HEK293 (cell line): ENCODE measurements at regions not wholly inside any gene's neighbourhood (a gene's known extent, or its start where the extent isn't known, plus 50 kb on each side); places are given as distances from the start of the nearest gene placed in this dataset.

Experiments used
- CTCF ChIA-PET: fragments of 350-600 bp; formaldehyde crosslinking; extraction: SDS; loops from one replicate; lab custom pipeline; 2021; ENCODE audit warnings: antibody characterized with exemption; lab: Yijun Ruan, JAX
- POLR2A ChIA-PET: fragments of 300-600 bp; formaldehyde crosslinking; extraction: SDS; loops from one replicate; lab custom pipeline; 2020; ENCODE audit warnings: antibody characterized with exemption, inconsistent platforms; lab: Yijun Ruan, JAX
- H3K27ac ChIP-seq: fragments of 200-500 bp; sonication (Bioruptor generic); 2 replicates; pipeline ENCODE4 v1.5.1; 2014; ENCODE audit warnings: low read depth, low read length, control low read depth, inconsistent platforms; ENCODE audit errors: extremely low read depth
- H3K36me3 ChIP-seq, 2 experiments: fragments of 200-500 bp in 1 of 2; sonication (Bioruptor generic) in 1 of 2; 1 replicate in 1 of 2; 2 replicates in 1 of 2; pipeline ENCODE4 v1.5.1; 2014 to 2017; ENCODE audit warnings: inconsistent platforms in 2 of 2, low read length in 2 of 2; ENCODE audit not compliant: control insufficient read depth in 2 of 2, insufficient read depth in 1 of 2
- H3K4me1 ChIP-seq: fragments of 200-500 bp; sonication (Bioruptor generic); 2 replicates; pipeline ENCODE4 v1.5.1; 2014; ENCODE audit warnings: mild to moderate bottlenecking, low read length, inconsistent platforms; ENCODE audit not compliant: control insufficient read depth, insufficient read depth
- H3K4me3 ChIP-seq: 2 replicates; pipeline ENCODE4 v1.5.1; 2011; ENCODE audit warnings: low read depth, mild to moderate bottlenecking, control low read depth, low read length, moderate library complexity
- H3K9me3 ChIP-seq: fragments of 200-500 bp; sonication (Bioruptor generic); 2 replicates; pipeline ENCODE4 v1.5.1; 2014; ENCODE audit warnings: low read depth, low read length, inconsistent platforms; ENCODE audit not compliant: control insufficient read depth, insufficient read depth
- BCL6B ChIP-seq: fragments of 450-650 bp; formaldehyde crosslinking; IDR thresholded peaks from 2 replicates; pipeline ENCODE4 v1.5.1; 2017; ENCODE audit warnings: missing biosample characterization, missing genetic modification characterization
- CTCF ChIP-seq: fragments of 450-650 bp; formaldehyde crosslinking; IDR thresholded peaks from 2 replicates; pipeline ENCODE4 v1.5.1; 2016; ENCODE audit warnings: missing biosample characterization, missing genetic modification characterization
- GLI2 ChIP-seq: fragments of 450-650 bp; formaldehyde crosslinking; IDR thresholded peaks from 2 replicates; pipeline ENCODE4; 2017; ENCODE audit warnings: missing biosample characterization, missing genetic modification characterization, low read depth, borderline replicate concordance
- HOXA7 ChIP-seq: sonication (generic); formaldehyde crosslinking; IDR thresholded peaks from 2 replicates; pipeline ENCODE4 v1.8.1; 2022; ENCODE audit warnings: missing genetic modification reagents, borderline replicate concordance
- PRDM10 ChIP-seq: fragments of 450-650 bp; formaldehyde crosslinking; IDR thresholded peaks from 2 replicates; pipeline ENCODE4 v1.5.1; 2016; ENCODE audit warnings: missing biosample characterization, missing genetic modification characterization
- PRDM6 ChIP-seq: fragments of 450-650 bp; formaldehyde crosslinking; IDR thresholded peaks from 2 replicates; pipeline ENCODE4 v1.5.1; 2017; ENCODE audit warnings: missing biosample characterization, missing genetic modification characterization
- YY2 ChIP-seq: fragments of 450-650 bp; formaldehyde crosslinking; IDR thresholded peaks from 2 replicates; pipeline ENCODE4 v1.5.1; 2016; ENCODE audit warnings: missing biosample characterization, missing genetic modification characterization
- ZBTB44 ChIP-seq: fragments of 450-650 bp; IDR thresholded peaks from 2 replicates; pipeline ENCODE4 v1.5.1; 2018; ENCODE audit warnings: missing biosample characterization, mild to moderate bottlenecking, missing genetic modification characterization
- ZBTB6 ChIP-seq: fragments of 450-650 bp; formaldehyde crosslinking; IDR thresholded peaks from 2 replicates; pipeline ENCODE4 v1.5.1; 2017; ENCODE audit warnings: missing biosample characterization, missing genetic modification characterization
- ZNF274 ChIP-seq, 2 experiments: fragments of 200-500 bp in 1 of 2; fragments of 450-650 bp in 1 of 2; sonication (Bioruptor generic) in 1 of 2; formaldehyde crosslinking in 1 of 2; IDR thresholded peaks; 2 replicates each; pipeline versions ENCODE4 v1.5.1 to v1.6.1; 2014 to 2016; ENCODE audit warnings: borderline replicate concordance in 1 of 2, inconsistent platforms in 1 of 2, low read length in 1 of 2, missing biosample characterization in 1 of 2, missing genetic modification characterization in 1 of 2
- ZNF488 ChIP-seq: fragments of 450-650 bp; formaldehyde crosslinking; IDR thresholded peaks from 2 replicates; pipeline ENCODE4 v1.5.1; 2016; ENCODE audit warnings: missing biosample characterization, missing genetic modification characterization
- ZNF501 ChIP-seq: fragments of 450-650 bp; formaldehyde crosslinking; IDR thresholded peaks from 2 replicates; pipeline ENCODE4 v1.5.1; 2016; ENCODE audit warnings: missing biosample characterization, missing genetic modification characterization
- ZNF596 ChIP-seq: fragments of 450-650 bp; IDR thresholded peaks from 2 replicates; pipeline ENCODE4 v1.5.0; 2018; ENCODE audit warnings: missing biosample characterization, mild to moderate bottlenecking, missing genetic modification characterization, moderate library complexity
- ZNF645 ChIP-seq: fragments of 450-650 bp; formaldehyde crosslinking; IDR thresholded peaks from 2 replicates; pipeline ENCODE4; 2016; ENCODE audit warnings: missing biosample characterization, missing genetic modification characterization
- ZNF654 ChIP-seq: fragments of 450-650 bp; formaldehyde crosslinking; IDR thresholded peaks from 2 replicates; pipeline ENCODE4 v1.5.1; 2016; ENCODE audit warnings: low read depth, missing biosample characterization, missing genetic modification characterization
- ZNF660 ChIP-seq: fragments of 450-650 bp; IDR thresholded peaks from 2 replicates; pipeline ENCODE4 v1.5.1; 2018; ENCODE audit warnings: missing biosample characterization, mild to moderate bottlenecking, missing genetic modification characterization
- ZNF843 ChIP-seq: fragments of 450-650 bp; formaldehyde crosslinking; IDR thresholded peaks from 2 replicates; pipeline ENCODE4 v1.5.1; 2016; ENCODE audit warnings: missing biosample characterization, missing genetic modification characterization
- ZSCAN4 ChIP-seq: fragments of 450-650 bp; formaldehyde crosslinking; IDR thresholded peaks from 2 replicates; pipeline ENCODE4 v1.5.1; 2017; ENCODE audit warnings: missing biosample characterization, missing genetic modification characterization

- ChIA-PET CTCF (interaction anchor here (0.7 to 1.7 kb wide), 6 partner anchors 11 to 935 kb away, joined by 3 to 5 read pairs (median 4); no protein-coding TSS in a partner anchor), POLR2A (no interaction called here)
- TF ChIP-seq ZBTB6 (tag by site-specific recombination): no peak
- no peak for TF ChIP-seq GLI2 (tag by site-specific recombination)
- TF ChIP-seq ZNF645 (tag by site-specific recombination): no peak
- TF ChIP-seq ZNF660 (tag by site-specific recombination): peak; percentile 57; the same call in 1 of the 2 replicates
- no peak for TF ChIP-seq PRDM10 (tag by site-specific recombination)
- 0 out of 2 replicates have a peak, but pooled peaks have one; percentile 32 for TF ChIP-seq ZNF501
- 0 out of 2 replicates have a peak, but pooled peaks have one; percentile 14 for TF ChIP-seq PRDM6
- TF ChIP-seq ZNF654 (tag by site-specific recombination): peak; percentile 76
- TF ChIP-seq ZBTB44: peak; percentile 55
- TF ChIP-seq CTCF (tag by site-specific recombination): peak; percentile 44; the same call in 1 of the 2 replicates
- no peak for TF ChIP-seq YY2 (tag by site-specific recombination)
- TF ChIP-seq HOXA7: no peak
- TF ChIP-seq ZNF843: no peak
- Histone ChIP-seq H3K36me3 (no peaks in the 10 kb centered on the region), H3K9me3 (no peaks in the 10 kb centered on the region), H3K27ac (no peak overlapping the region), H3K4me1 (no peaks in the 10 kb centered on the region), H3K4me3 (no peak overlapping the region)
Measured at GRCh38 chr5:93915142-93915553, 173.7 kb upstream of the POU5F2 start.

GRCh38 chr5:93911609-93912008, 170.2 kb upstream of the POU5F2 start:
- POLR2A ChIA-PET: no interaction called here
- TF ChIP-seq BCL6B (tag by site-specific recombination) (0 out of 2 replicates have a peak, but pooled peaks have one; percentile 20), ZNF274 (IDR thresholded peaks at IDR 0.05; ENCODE audit: low read length) (no peak), ZNF274 (tag by site-specific recombination; IDR thresholded peaks at IDR 0.05; ENCODE audit: borderline replicate concordance) (no peak), ZNF596 (tag by site-specific recombination) (no peak), ZNF488 (tag by site-specific recombination) (no peak), ZSCAN4 (tag by site-specific recombination) (peak; percentile 47), GLI2 (tag by site-specific recombination) (no peak)
- CTCF ChIA-PET: interaction anchor here (1.1 to 1.8 kb wide), 5 partner anchors 10 to 938 kb away, joined by 3 to 7 read pairs (median 4); no protein-coding TSS in a partner anchor

More at GRCh38 chr5:93911609-93912008, 170.2 kb upstream of the POU5F2 start:
- Histone ChIP-seq H3K27ac (no peak overlapping the region), H3K9me3 (no peaks in the 10 kb centered on the region), H3K4me1 (no peaks in the 10 kb centered on the region), H3K36me3 (no peaks in the 10 kb centered on the region), H3K4me3 (no peak overlapping the region)
